ENCODE measurements at regions not wholly inside any gene's neighbourhood (a gene's known extent, or its start where the extent isn't known, plus 50 kb on each side); places are given as distances from the start of the nearest gene placed in this dataset.
"Not testable (repeated sequence)": the region's sequence is repeated elsewhere in the genome, so short reads cannot be mapped to it uniquely, and the experiment has no call there.

DNA sequence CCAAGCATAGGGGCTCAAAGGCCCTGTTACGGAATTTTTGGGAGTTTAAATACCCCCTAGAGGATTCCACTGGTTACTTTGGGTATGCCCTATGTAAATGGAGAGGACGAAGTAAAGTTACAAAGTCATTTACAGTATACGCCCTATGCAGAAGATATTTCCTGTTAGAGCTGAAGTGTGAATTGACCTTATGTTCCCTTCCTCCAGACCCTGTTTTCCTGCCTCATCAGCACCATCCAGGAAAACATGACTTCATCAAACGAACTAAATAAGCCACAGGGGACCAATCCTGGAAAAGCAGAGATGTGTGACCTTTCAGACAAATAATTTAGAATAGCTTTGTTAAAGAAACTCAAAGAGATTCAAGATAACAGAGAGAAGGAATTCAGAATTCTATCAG lies 177.4 kb downstream of the SQOR start:
- DNase-seq: no peak

GRCh38 chr15:45817578-45817977 lies 182.7 kb downstream of the SQOR start:
- DNase-seq: not testable (repeated sequence)

GRCh38 chr15:45821390-45821789 lies 186.6 kb downstream of the SQOR start:
- DNase-seq: no peak

- DNase-seq: not testable (repeated sequence)
Observed at GRCh38 chr15:45822968-45823367, 188.1 kb downstream of the SQOR start.

DNA sequence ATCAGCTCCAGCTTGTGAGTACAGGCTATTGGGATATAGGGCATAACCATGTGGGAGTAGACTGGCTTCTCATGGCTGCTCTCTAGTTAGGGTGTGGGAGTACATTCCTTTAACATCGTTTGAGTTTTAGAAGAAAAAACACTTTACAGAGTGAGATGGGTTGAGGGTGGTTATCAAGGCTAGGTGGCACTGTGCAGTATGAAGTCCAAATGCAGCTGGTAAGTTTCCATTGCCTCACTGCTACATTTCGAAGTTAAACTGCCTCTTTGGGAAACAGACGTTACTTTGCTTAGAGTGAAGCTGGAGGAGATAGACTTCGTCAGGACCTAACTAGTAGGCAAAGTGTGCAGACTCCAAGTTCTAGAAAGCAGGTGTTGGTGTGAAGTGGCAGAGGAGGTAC lies 192.4 kb downstream of the SQOR start:
- DNase-seq: no peak

DNA sequence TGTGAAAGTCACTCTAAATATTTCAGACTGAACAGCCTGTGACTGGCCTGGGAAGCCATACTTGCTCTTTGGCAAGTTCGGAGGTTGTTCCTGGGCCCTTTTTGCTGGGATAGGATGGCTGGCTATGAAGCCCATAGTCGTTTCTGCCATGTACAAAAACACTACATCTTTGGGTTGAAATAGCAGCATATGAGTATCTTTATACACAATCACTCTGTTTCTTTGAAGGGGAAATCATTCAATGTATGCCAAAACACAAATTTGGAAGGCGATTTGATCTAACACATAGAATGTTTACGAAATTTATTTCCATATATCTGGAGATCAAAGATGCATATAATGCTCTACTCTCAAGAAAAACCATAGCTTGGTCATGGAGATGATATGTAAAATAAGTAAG lies 192.9 kb downstream of the SQOR start:
- DNase-seq: no peak

DNA sequence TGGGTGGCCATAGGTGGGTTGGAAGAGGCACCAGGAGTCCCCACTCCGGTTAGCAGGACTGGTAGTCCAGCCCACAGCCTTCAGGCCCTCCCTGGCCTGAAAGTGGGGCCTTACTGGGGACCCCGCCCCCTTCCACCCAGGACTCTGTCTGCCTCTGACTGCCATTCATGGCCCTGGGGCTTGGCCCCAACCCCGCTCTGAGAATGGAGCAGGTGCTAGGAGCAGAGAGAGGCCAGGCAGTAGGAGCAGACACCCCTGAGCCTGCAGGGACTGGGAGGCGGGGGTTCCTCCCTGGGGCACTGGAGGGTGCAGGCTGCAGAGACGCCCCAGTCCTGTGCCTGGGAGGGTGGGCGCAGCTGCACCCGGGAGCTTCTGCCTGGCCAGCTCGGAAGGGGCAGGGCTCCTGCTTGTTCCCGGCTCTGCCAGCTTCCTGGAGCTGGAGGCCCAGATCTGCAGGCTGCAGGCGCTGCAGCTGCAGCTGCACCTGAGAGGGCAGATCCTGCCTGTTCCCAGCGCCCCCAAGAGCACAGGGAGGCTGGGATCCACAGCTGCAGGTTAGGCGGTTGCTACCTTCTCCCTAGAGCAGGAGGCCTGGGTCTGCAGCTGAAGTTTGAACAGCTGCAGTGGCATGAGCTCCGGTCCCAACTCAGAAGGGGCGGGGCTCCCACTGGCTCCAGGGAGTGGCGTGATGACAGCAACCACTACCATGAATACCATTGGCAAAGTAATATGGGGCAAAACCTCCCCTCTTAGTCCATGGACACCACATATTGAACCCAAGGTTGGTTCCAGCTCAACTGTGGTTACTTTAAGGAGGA lies 194.7 kb downstream of the SQOR start:
- no peak for DNase-seq

DNA sequence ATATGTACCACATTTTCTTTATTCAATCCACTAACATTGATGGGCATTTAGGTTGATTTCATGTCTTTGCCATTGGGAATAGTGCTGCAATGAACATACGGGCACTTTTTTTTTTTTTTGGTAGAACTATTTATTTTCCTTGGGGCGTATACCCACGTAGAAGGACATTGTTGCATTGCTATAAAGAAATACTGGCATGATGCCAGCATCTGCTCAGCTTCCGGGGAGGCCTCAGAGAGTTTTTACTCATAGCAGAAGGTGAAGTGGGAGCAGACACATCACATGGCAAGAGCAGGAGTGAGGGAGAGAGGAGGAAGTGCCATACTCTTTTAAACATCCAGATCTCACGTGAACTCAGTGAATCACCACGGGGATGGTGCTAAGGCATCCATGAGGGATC lies 197.0 kb downstream of the SQOR start:
- DNase-seq: no peak

DNA sequence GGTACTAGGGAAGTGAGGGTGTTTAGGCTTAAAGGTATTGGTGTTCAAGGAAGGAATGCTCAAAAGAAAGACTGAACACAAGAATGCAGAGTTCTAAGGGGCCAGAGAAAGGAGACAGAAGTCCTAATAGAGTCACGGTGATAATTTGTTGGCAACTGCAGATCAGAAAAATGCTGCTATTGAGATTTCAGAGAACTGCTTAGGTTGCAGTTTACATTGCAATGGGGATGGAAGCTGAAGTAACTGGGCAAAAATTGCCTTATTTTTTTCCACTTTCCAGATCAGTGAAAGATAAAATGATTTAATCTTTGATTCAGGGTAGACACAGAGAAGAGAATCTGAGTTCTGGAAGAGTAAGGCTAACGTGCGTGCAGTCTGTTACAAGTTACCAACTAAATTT lies 199.8 kb downstream of the SQOR start:
- no peak for DNase-seq

DNA sequence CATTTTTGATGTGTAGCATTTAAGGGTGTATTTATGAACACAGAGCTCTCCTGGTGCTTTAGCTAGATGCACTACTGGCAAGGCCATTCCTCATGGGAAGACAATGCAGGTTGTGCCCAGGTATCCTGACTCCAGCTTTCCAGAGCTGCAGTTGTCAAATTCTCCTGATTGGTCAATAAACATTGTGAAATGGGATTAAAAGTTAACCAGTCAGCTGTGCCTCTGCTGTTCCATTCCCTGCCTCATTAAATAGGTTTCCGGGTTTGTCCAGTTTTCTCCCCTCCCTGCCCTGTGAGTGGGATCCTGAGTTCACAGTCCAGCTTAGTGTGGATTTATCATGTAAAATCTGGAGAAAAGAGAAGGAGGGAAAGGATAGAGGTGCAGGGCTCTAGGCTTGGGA lies 207.3 kb downstream of the SQOR start:
- DNase-seq: no peak

DNA sequence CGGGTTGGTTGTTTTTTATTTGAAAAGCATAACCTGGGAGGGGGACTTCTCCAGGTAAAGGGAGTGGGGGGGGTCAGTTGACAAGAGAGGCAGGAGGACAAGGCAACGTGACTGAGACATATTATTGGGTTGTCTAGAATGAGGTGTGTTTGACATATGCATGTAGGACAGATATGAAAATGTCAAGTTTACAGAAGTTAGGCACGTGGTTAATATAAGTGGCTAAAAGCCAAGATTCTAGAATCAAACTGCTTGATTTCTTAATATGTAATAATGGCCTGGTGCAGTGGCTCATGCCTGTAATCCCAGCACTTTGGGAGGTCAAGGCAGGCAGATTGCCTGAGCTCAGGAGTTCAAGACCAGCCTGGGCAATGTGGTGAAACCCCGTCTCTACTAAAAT lies 212.8 kb downstream of the SQOR start:
- DNase-seq: no peak

- no peak for DNase-seq
Observed at GRCh38 chr15:45849136-45849535, 214.3 kb downstream of the SQOR start.

- DNase-seq: no peak
Observed at GRCh38 chr15:45854455-45855202, 219.8 kb downstream of the SQOR start.

- DNase-seq: no peak
Observed at GRCh38 chr15:45855210-45855906, 220.5 kb downstream of the SQOR start.

- no peak for DNase-seq
Observed at GRCh38 chr15:45855907-45856579, 221.2 kb downstream of the SQOR start.

DNA sequence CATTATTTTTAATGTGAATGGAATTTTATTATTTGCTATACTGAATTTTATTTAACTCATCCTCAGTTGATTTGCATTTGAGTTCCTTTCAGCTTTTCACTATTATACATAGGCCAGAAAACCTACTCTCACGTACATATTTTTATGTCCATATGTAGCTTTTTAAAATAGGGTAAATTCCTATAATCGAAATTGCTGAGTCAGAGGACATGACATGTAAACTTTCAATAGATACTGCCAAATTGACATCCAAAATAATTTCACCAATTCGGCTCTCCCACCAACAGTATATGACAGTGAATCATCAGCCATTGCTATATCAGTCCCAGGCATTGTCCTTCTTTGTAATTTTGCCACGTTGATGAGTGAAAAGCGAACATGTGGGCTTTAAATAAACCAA lies 222.5 kb downstream of the SQOR start:
- DNase-seq: no peak

GRCh38 chr15:45858491-45858890 lies 223.7 kb downstream of the SQOR start:
- no peak for DNase-seq

DNA sequence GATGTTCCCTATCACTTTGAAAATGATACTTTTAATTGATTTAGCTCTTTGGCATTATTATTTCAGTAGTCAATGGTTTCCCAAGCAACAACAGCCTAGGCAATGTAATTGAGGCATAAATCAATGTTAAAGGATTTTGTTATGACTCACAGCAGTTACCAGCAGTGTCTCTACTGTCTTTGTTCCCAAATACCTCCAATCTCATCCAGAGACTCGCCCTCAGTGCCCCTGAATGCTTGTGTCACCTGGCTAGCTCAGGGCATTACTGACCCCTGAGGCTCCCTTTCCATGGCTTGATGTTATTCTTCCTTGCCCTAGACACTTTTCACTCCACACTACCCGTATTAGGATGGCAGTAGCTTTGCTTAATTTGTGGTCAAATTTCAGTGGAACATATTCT lies 227.2 kb downstream of the SQOR start:
- no peak for DNase-seq

DNA sequence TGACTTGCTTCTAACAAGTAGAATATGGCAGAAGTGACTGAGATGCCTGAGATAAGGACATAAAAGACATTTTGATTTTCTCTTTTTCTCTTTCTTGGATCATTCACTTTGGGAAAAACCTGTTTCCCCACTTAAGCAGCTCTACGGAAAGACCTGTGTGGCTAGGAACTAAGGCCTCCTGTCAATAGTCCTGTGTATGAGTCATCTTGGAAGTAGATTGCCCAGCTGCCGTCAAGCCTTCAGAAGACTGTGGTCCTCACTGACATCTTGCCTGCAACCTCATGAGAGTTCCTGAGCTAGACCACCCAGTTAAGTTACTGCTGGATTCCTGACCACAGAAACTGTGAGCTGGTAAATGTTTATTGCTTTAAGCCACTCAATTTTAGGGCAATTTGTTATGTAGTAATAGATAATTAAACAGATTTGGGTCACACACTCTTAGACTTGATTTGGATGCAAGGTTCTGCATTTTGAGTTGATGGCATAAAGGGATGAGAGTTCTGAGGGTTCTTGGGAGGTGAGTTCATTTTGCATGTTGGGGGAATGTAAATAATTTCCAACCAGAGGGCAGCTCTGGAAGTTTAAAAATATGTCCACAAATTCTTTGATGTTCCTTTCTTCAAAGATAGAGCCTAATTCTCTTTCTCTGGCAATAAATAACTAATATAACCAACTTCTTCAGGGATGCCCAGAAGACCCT lies 229.2 kb downstream of the SQOR start:
- DNase-seq: no peak

- DNase-seq: no peak
Observed at GRCh38 chr15:45866616-45867015, 231.8 kb downstream of the SQOR start.

DNA sequence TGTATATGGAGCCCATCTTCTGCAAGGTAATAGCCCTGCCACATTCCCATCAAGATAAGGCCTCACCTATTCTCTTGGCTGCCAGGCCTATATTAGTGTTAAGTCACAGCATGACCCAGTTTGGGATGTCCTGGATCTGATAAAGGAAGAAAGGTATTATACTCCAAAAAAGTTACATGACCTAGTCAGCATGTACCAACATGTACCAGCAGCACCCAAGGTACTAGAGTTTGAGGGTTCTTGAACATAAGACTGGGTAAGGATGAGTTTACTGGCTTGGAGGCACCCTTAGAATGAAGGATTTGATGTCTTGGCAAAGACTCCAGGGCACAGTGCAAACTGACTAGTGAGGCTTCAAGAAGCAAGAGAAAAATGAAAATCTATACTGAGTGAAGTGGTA lies 232.5 kb downstream of the SQOR start:
- DNase-seq: no peak

DNA sequence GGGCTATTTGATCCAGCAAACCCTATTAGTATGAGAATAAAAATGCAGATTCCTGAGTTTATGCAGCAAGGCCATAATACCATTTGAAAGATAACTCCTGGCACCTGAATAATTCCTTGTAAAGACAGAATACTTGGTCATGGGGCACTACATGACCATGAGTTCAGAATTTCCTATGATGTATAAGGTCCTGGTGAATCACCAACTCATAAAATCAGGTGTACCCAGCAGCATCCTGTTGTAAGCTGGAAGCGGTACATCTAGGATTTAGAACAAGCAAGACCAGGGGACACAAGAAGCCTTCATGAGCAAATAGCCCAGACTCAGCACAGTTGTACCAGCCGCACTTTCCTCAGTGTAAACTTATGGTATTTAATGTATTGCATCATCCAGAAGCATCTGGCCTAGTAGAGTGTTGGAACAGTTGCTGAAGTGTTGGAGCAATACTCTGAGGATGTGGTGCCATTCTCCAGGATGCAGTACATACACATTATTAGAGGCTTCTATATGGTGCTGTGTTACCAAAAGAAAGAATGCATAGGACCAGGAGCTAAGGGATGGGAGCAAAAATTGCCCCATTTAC lies 233.4 kb downstream of the SQOR start:
- DNase-seq: no peak

All from DMS79 (cell line).